ENCODE measurements at regions not wholly inside any gene's neighbourhood (a gene's known extent, or its start where the extent isn't known, plus 50 kb on each side); places are given as distances from the start of the nearest gene placed in this dataset.
"Not testable (repeated sequence)": the region's sequence is repeated elsewhere in the genome, so short reads cannot be mapped to it uniquely, and the experiment has no call there.

- not testable (repeated sequence) for H3K27me3 ChIP-seq (replicated peaks); H3K27ac ChIP-seq; DNase-seq (ENCODE audit: low read depth in 1 of 2, low spot score in 2 of 2); H3K9me3 ChIP-seq (replicated peaks); H3K36me3 ChIP-seq; H3K4me1 ChIP-seq (replicated peaks); H3K4me3 ChIP-seq
Observed at GRCh38 chr9:62731015-62731414, 1541.2 kb downstream of the SPATA31A7 start.

GRCh38 chr9:62737004-62737606 lies 1547.3 kb downstream of the SPATA31A7 start:
- H3K4me1 ChIP-seq (replicated peaks); H3K36me3 ChIP-seq; H3K27me3 ChIP-seq (replicated peaks); H3K4me3 ChIP-seq; DNase-seq (ENCODE audit: low read depth in 1 of 2, low spot score in 2 of 2); H3K9me3 ChIP-seq (replicated peaks); H3K27ac ChIP-seq: not testable (repeated sequence)

- H3K27me3 ChIP-seq (replicated peaks); DNase-seq (ENCODE audit: low read depth in 1 of 2, low spot score in 2 of 2); H3K36me3 ChIP-seq; H3K27ac ChIP-seq; H3K4me1 ChIP-seq (replicated peaks); H3K9me3 ChIP-seq (replicated peaks); H3K4me3 ChIP-seq: not testable (repeated sequence)
Observed at GRCh38 chr9:62737915-62738314, 1548.1 kb downstream of the SPATA31A7 start.

GRCh38 chr9:62745774-62746529 lies 1556.1 kb downstream of the SPATA31A7 start:
- not testable (repeated sequence) for H3K27ac ChIP-seq; H3K9me3 ChIP-seq (replicated peaks); H3K36me3 ChIP-seq; H3K4me3 ChIP-seq; H3K4me1 ChIP-seq (replicated peaks); H3K27me3 ChIP-seq (replicated peaks); DNase-seq (ENCODE audit: low read depth in 1 of 2, low spot score in 2 of 2)

Data from SJSA1 (cell line).